Kidney (tissue), 13 donors: ENCODE measurements at regions not wholly inside any gene's neighbourhood (a gene's known extent, or its start where the extent isn't known, plus 50 kb on each side); places are given as distances from the start of the nearest gene placed in this dataset.

Experiments
- DNase-seq, 5 donors: peaks; one replicate each; pipeline ENCODE4 v3.0.0-alpha.2; 2013 to 2020
- FAIRE-seq: peaks from 2 replicates; lab custom pipeline; 2012; peaks lifted over from hg19 to GRCh38; lab: Jason Lieb, UNC
- H3K27ac ChIP-seq, 2 donors: one replicate each; pipeline ENCODE4 v1.7.0; 2013; ENCODE audit warnings: low read depth in 2 of 2, low read length in 2 of 2, inconsistent platforms in 1 of 2
- H3K27me3 ChIP-seq: one replicate; pipeline ENCODE4 v1.7.1; 2013; ENCODE audit warnings: low read length, inconsistent platforms; ENCODE audit not compliant: control insufficient read depth, insufficient read depth
- H3K36me3 ChIP-seq, 3 donors: one replicate each; pipeline versions ENCODE4 v1.7.0 to v1.7.1; 2013; ENCODE audit warnings: low read length in 3 of 3, control low read depth in 1 of 3, inconsistent platforms in 1 of 3; ENCODE audit not compliant: insufficient read depth in 3 of 3, control insufficient read depth in 2 of 3
- H3K4me1 ChIP-seq, 3 donors: one replicate each; pipeline versions ENCODE4 v1.7.0 to v1.7.1; 2013; ENCODE audit warnings: low read length in 3 of 3, inconsistent platforms in 1 of 3, low read depth in 1 of 3; ENCODE audit not compliant: control insufficient read depth in 2 of 3, insufficient read depth in 2 of 3
- H3K4me3 ChIP-seq, 3 donors: one replicate each; pipeline versions ENCODE4 v1.7.0 to v1.8.1; 2013; ENCODE audit warnings: low read length in 3 of 3, control low read depth in 1 of 3, inconsistent platforms in 1 of 3
- H3K9ac ChIP-seq, 3 donors: one replicate each; pipeline versions ENCODE4 v1.7.0 to v1.7.1; 2013; ENCODE audit warnings: low read length in 3 of 3, control low read depth in 1 of 3, inconsistent platforms in 1 of 3
- H3K9me3 ChIP-seq, 3 donors: one replicate each; pipeline versions ENCODE4 v1.7.0 to v1.7.1; 2013; ENCODE audit warnings: low read length in 3 of 3, control low read depth in 1 of 3, inconsistent platforms in 1 of 3; ENCODE audit not compliant: control insufficient read depth in 2 of 3, insufficient read depth in 1 of 3
- CTCF ChIP-seq: IDR thresholded peaks from 3 replicates; pipeline ENCODE4 v1.5.1; 2012; ENCODE audit warnings: mild to moderate bottlenecking, moderate library complexity, borderline replicate concordance; ENCODE audit not compliant: insufficient read depth; ENCODE audit errors: extremely low read depth
- intact Hi-C: fragments of 100-400 bp; cut with DNase I; formaldehyde crosslinking; loops from one replicate; pipeline ENCODE4 v1.11.1; 2022
- donor health status: control.
- donor health status: control.
- donor health status: control.
- donor health status: control.
- donor health status: control.
- donor health status: DM: yes; HTN: yes; CAD: no.
- donor health status: Normal renal cell carcinoma (clear cell type).

DNA sequence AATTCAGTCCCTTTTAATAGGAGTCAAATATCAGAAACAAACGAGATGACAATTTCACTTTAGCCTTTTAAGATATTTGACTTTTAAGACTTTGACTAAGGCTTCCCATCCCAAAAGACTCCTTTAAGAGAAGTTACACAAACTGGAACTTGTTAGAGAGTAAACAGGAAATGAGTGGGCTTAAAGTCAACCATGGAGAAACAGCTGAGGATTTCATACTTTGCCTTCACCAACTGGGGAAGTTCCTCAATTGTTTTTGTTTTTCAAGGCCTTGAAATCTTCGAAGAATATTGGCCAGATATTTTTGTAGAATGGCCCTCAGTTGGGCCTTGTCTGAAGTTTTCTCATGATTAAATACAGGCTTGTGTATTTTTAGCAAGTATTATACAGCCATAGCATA lies 227.3 kb downstream of the POU4F1 start:
- Histone ChIP-seq H3K36me3 (no peaks in the 10 kb centered on the region), H3K9ac (no peak overlapping the region), H3K27ac (no peak overlapping the region), H3K4me1 (no peaks in the 10 kb centered on the region), H3K4me3 (no peak overlapping the region), H3K27me3 (no peaks in the 10 kb centered on the region), H3K9me3 (no peaks in the 10 kb centered on the region)
- intact Hi-C loops, result no loop called here
- no peak for TF ChIP-seq CTCF
- no peak for DNase-seq
- no peak for FAIRE-seq

DNA sequence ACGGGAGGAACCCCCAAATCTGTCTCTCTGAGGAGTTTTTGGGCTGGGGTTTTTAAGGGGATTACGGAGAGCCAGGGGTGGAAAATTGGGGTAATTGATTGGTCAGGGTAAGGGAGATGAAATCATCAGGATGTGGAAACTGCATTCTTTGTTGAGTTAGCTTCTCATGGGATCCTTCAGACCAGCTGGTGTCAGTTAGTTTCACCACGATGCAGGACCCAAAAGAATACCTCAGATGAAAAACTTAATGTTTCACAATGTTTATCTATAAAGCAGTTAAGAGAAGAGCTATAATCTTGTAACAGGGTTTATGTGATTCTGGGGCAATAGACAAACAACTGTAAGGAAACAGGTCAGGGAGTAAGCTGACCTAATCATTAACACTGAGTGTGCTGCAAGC lies 230.8 kb downstream of the POU4F1 start:
- Histone ChIP-seq H3K27ac (no peak overlapping the region), H3K4me1 (no peaks in the 10 kb centered on the region), H3K9ac (no peak overlapping the region), H3K36me3 (no peaks in the 10 kb centered on the region), H3K9me3 (no peaks in the 10 kb centered on the region), H3K27me3 (no peaks in the 10 kb centered on the region), H3K4me3 (no peak overlapping the region)
- no peak for TF ChIP-seq CTCF
- no peak for DNase-seq
- intact Hi-C loops, result no loop called here
- FAIRE-seq, result no peak

DNA sequence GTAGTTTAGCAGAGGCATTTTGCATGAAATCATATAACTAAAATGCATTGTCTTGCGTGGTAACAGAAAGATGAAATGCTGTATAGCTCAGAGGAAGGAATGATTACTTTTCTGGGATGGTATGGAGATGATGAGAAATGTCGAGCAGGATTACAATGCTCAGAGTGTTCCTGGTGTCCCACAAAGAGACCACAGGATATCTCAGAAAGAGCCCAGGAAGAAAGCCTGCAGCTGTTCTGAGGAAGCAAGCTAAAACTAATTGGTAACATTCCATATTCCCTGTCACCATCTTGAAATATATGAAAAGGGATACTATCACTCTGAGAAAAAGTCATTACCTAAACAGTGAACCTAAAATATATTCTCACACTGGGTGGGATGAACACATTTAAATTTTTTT lies 233.1 kb downstream of the POU4F1 start:
- Histone ChIP-seq H3K4me3 (no peak overlapping the region), H3K9me3 (no peaks in the 10 kb centered on the region), H3K36me3 (no peaks in the 10 kb centered on the region), H3K27ac (no peak overlapping the region), H3K27me3 (no peaks in the 10 kb centered on the region), H3K4me1 (no peaks in the 10 kb centered on the region), H3K9ac (no peak overlapping the region)
- no peak for DNase-seq
- TF ChIP-seq CTCF, result no peak
- FAIRE-seq, result no peak
- intact Hi-C loops, result no loop called here

GRCh38 chr13:78364711-78365110 lies 238.6 kb downstream of the POU4F1 start:
- no peaks in the 10 kb centered on the region for H3K9me3 ChIP-seq

More at GRCh38 chr13:78364711-78365110, 238.6 kb downstream of the POU4F1 start:
- no peak for TF ChIP-seq CTCF
- Histone ChIP-seq H3K36me3 (no peaks in the 10 kb centered on the region), H3K4me1 (no peaks in the 10 kb centered on the region), H3K27ac (no peak overlapping the region), H3K9ac (no peak overlapping the region), H3K27me3 (no peaks in the 10 kb centered on the region), H3K4me3 (no peak overlapping the region)
- no peak for FAIRE-seq
- intact Hi-C loops, result no loop called here
- peak in 1 of 5 donors; percentile 0 for DNase-seq
